Limb (tissue), 2 donors: ENCODE measurements at regions not wholly inside any gene's neighbourhood (a gene's known extent, or its start where the extent isn't known, plus 50 kb on each side); places are given as distances from the start of the nearest gene placed in this dataset.
A peak's percentile ranks its signal among the peaks of the same experiment; 100 is the strongest.

Experiments
- DNase-seq, 2 donors: peaks; one replicate each; pipeline ENCODE4 v3.0.0-alpha.2; 2016; ENCODE audit errors: extremely low spot score in 2 of 2

DNA sequence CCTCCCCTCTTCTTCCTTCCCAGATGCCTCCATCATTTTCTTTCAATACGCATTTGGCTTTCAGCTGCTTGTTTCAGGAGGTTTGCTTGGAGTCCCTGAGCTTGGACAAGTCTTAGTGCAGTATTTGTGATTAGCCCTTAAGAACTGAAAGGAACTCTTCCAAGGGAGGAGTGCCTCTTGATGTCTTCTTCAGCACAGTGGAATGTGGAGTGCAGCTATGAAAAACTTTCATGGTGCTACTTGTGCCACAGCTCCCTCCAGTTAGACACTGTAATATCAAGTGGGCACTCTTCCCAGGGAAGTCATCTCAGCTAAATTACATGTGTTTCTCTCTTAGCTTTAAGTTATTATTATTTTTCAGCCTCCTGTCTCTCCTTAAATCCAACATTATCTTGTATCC, 173.1 kb downstream of the NECTIN3 start:
- no peak for DNase-seq

DNA sequence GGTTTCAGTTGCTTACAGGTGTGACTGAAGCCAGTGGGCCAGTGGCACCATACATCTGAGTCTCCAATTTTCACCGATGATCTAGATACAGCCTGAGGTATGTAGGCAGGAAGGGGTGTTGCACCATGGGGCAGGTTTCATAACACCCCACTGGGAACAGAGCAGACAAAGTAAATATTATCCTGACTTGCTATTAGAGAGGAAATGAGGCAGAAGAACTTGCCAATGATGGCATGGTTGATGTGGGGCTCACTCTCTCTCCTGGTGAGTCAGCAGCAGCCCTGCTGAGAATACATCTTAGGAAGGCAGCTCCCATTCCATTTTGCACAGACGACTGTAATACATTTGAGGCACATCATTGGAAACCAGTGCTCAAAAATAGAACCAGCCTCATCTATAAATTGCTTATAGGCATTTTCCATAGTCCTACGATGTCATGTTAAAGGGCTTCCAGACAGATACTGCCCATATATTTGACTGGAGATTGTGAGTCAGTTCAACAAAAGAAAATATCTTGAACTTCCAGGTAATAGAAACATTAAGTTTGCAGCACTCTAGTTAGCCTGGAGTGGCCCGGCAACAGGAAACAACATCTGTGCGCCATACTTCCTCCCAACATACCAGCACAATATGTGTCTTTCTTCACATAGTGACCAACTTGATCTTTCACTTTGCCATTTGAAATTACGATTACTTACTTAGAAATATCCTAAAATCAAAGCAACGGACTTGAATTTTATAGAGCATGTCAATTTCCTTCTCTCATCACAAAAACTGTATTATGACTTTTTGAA, 175.5 kb downstream of the NECTIN3 start:
- DNase-seq = no peak

DNA sequence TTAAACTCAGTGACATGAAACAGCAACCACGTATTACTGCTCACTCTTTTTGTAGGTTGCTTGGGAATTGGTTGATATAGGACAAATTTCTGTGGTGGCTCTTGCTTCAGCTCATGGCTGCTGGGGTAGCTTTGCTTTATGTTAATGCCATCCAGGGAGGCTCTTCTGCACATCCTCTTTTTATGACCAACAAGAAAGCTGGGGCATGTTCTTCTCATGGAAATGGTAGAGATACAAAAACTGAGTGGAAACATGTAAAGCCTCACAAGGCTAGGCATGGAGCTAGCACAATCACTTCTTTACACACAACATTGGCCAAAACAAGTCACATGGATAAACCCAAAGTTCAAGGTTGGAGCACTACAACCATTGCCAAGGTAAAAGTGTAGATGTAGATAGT, 176.8 kb downstream of the NECTIN3 start:
- no peak for DNase-seq

DNA sequence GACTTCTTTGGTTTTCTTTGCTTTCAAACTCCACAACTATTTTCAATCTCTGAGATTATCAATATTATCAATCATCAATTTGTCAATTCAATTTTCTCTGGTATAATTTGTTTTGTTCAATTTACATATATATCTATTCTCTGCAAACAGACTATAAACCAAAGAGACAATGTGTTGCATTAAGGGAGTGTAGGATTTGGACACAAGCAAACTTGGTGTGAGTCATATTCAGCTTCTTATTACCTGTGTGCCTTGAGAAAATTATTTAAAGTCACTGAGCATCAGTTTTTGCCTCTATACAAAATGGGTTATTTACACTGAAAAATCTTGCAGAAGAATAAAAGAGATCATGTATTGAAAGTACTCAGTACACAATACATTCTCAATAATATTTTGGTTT, 177.8 kb downstream of the NECTIN3 start:
- no peak for DNase-seq

DNA sequence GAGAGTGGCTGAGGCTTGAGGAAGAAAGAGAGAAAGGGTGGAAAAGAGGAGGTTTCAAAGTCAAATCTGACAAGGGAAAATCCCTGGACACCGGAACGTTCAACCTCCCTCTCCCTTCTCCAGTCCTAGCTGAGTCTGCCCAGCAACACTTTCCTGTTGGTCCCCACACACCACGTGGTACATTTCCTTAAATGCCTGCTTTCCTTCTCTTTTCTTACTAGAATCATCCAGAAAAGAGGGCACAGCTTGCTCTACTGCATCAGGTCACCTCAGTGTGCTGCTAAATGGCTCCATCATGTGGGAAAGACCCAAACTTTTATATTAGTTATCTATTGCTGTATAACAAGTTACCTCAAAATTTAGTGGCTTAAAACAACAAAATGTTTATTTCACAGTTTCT, 181.2 kb downstream of the NECTIN3 start:
- no peak for DNase-seq

DNA sequence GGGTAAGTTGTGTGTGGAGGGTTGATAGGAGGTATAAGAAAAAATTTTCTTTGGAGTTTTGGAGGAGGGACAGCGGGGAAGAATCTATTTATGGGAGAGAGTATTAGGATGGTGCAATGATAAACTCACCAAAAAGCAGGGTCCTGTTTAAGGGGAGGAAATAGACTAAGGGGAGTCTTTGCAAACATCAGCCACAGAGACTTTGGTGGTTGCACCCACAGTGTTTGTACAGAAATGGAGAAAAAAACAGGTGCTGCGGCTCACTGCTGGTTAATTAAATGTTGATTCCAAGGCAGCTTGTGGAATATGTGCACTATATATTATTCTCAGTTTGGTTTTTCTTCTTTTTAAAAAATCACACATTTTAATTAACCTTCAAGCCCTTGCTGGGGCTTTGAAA, 182.1 kb downstream of the NECTIN3 start:
- DNase-seq = no peak

DNA sequence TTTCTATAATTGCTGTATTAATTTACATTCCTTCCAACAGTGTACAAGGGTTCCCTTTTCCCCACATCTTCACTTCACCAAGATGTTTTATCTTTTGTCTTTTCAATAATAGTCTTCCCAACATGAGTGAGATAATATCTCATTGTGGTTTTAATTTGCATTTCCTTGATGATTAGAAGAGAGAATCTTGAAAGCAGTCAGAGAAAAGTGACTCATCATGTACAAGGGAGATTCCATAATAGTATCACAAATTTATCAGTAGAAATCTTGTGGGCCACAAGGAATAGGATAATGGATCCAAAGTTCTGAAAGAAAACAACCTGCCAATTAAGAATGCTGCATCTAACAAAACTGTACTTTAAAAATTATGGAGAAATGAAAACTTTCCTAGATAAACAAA, 189.3 kb downstream of the NECTIN3 start:
- no peak for DNase-seq

DNA sequence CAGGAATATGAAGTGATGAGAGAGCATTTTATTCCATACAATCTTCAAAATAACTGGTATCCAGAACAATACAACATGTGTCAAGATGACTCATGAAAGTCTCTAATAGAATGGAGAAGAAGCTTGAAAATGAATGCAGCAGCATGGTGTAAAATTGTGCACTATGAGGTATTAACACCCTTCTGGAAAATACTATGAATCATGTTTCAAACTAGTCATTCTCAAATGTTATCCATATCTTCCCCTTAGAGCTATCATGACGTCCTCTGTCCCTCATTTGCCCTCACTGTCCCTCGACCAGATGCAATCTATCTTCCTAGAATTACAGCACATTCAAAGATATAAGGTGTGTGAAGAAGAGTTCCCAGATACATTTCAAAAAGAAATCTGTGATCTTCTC, 198.2 kb downstream of the NECTIN3 start:
- DNase-seq = no peak

DNA sequence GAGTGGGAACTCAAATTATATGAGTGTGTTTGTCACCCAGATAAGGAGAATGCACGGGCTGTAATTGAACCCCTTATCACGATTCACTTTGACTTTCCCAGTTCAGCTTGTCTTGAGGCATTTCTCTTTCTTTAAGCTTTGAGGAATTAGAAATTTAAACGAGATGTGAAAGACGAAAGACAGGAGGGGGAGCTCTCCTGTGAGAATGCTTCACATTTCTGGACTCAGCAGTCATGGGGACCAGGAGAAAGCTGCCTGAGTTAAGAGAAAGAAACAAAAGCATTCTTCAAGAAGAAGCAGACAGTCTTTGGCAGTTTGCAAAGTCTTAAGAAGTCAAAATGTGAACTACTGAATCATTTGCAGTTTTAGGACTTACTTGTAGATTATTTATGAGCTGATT, 205.6 kb downstream of the NECTIN3 start:
- no peak for DNase-seq

DNA sequence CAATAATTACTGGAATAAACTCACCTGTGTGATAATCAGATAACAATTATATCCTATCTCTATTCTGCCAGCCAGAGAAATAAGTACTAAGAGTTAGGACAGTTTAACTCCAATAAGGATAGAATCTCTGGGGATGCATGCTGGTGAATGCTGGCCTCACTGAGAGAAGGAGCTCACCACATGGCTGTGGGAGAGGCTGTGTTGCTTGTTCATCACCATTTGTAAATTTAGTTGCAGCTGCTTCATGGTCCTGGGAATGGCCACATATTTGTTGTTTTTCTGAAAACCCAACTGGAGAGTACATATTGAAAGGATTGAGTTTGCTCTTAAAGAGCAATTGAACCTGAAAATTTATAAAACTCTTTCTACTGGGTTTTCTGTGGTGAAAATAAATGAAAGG, 207.3 kb downstream of the NECTIN3 start:
- DNase-seq = no peak

DNA sequence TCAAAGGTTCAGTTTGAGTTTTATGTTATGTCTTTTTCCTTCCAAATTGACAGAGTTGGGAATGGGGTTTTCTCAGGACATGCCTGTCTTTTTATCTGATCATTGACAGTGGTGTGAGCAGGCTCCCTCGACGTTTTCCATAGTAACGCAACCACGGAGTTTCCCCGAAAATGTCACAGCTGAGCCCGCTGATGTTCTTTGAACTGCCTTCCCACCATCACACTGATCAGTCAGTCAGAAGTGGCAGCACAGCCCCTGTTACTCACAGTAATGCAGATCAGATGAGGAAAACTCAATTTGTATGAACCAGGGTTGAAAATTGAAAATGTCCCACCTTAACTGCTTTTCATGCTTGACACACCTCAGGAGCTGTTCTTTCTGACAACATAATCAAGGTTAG, 210.4 kb downstream of the NECTIN3 start:
- no peak for DNase-seq

DNA sequence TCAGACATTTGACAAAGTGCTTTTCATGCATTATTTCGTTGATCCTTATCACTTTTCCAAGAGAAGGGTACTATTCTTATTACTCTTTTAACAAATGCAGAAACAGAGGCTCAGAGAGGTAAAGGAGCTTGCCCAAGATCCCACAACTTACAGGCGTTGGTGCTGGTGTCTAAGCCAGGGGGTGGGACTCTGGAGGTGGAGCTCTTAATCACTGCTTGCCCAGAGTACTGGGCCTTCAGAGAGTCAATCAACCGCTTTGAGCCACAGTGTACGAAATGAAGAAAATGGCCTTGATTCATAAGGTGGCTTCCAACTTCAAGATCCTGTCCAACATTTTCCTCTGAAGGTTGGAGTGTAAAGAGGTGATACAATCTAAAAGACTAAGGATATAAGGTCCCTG, 211.5 kb downstream of the NECTIN3 start:
- no peak for DNase-seq

DNA sequence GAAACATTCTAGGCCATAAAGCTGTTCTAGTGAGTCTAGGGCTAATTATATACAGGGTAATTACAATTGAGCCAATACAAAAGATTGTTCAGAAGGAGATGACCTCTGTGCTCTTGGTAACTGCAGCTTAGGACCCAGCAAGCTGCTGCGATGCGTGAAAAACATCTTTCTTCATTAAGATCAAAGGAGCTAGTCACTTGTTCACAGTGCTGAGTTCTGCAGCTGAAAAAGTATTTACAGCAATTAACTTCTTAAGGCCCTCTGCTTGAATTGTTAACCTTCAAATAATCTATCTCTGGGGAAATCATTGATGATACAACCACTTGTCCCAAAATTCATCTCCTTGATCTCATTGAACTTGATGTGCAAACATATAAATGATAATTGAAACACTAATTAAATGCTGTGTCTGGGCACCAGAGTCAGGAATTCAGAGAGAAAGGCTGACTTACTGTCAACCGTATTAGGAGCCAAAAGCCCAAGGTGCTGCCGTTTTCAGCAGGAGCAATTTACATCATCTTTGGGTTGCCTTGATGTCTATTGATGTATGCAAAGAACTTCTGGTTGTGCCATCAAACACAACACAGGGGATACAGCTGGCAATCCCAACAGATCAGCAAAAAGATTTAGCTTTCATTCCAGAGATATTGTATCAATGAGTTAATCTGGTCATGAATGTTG, 213.0 kb downstream of the NECTIN3 start:
- no peak for DNase-seq

DNA sequence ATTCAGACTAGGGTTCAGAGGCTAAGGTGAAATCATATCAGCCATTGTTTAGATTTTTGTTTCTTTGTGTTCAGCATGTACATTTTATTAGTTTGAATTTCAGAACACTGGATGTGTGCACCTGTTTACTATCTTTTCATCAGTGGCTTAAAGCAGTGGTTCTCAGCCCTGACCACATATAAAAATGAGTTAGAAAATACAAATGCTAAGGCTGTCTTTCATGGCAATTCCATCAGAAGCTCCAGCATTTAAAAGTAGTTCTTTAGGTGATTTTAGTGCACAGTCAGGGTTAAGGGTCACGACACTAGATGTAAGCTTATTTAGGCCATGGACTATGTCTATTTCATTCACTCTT, 213.5 kb downstream of the NECTIN3 start:
- DNase-seq = no peak

DNA sequence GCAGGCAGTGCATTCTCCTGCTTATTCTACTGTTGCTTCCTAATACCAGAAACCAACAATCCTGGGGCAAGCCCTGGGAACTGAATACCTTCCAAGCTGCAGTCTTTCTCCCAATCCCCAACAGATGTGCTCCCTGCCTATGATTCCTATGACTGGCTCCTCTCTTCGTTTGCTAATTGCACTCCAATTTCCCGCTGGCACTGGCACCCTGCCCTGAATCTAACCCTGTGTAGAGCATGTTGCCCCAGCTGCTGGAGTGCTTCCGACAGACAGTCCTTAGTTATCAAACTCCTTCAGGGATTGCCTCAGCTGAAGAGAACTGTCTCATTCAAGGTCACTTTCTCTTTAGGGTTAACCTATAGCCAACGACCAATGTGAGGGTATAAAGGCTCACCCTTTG, 214.1 kb downstream of the NECTIN3 start:
- peak; percentile 25 to 46 for DNase-seq

DNA sequence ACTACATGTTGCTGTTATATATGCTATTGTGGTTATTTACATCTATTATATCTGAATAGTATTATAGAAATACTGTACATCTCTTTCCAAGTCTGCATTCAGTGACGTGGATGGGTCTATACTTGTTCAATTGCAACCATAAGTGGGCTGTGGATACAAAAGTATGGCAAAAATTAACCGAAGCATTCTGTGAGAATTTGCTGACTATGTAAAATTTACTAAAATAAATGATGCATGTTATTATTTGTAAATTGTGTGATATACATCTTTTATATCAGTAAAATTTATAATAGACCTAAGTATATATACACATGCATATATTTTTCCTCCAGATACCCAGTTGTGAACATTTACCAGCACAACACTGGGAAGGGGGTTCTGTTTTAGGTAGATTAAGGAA, 215.1 kb downstream of the NECTIN3 start:
- DNase-seq = no peak

DNA sequence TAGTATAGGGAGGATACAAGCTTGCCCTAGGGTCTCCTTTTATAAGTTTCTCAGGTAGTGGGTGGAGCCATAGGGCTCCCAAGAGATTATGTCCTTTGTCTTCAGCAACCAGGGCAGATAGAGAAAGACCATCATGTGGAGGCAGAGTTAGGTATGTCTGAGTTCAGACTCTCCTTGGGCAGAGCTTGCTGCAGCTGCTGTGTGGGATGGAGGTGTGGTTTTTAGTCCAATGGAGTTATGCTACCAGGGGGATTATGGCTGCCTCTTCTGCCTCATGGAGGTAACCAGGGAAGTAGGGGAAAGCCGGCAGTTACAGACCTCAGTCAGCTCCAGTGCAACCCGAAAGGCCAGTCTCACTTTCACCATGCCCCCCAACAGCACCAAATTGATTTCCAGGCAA, 220.5 kb downstream of the NECTIN3 start:
- DNase-seq = no peak

DNA sequence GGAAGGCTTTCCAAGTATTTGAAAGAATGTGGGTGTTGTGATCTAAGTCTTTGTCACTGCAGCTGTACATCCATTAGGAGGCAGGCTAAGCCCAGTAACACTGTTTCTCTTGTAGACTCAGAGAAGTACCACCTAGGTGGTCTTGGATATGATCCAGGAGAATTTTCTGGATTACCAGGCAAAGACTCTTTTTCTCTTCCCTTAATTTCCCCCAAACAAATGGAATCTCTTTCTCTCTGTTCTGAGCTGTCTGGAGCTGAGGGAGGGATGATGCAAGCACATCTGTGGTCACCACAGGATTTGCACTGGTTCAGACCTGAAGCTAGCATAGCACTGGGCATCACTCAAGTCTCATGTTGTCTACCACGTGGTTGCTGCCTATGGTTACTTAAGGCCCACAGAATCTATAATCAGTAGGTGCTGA, 227.6 kb downstream of the NECTIN3 start:
- no peak for DNase-seq

DNA sequence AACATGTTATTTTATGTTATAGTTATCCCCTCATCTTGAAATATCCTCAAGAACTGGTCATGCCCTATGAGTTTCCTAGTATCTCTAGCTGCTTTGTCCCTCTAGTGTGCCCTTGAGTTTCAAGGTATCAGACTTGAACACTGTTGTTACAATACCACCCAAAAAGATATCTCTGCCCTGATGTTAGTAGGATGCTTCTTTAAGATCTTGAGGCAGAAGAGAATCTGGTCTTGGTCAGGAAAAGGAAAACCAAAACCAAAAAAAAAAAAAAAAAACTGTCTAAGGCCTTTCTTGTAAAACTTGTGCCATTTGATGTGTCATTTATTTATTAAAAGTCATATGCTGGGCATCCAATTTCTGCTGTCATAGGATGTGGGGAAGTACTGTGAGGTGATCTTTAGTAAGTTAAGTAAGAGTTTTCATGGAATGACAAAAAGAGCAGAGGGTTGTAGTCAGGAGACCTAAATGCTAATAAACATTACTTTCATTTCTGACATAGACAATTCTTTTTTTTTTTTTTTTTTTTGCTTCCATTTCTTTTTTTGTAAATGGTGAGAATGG, 229.7 kb downstream of the NECTIN3 start:
- no peak for DNase-seq

DNA sequence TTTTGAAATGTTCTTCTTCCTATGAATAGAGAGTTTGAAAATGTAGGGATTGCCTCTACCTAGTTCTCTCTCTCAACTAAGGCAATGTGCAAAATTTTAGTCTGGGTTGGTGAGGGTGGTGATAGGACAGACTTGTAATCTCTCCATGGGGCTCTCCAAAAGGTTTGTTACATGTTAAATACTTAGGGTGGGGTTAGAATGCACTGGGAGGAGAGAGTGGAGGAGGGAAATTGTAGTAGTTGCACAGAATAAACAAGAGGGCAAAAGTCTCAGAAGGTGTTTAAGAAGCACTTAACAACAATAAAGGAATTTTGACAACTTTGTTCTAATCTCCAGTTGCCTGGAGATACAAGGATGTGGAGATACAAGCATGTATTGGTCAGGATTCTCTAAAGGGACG, 230.4 kb downstream of the NECTIN3 start:
- no peak for DNase-seq

DNA sequence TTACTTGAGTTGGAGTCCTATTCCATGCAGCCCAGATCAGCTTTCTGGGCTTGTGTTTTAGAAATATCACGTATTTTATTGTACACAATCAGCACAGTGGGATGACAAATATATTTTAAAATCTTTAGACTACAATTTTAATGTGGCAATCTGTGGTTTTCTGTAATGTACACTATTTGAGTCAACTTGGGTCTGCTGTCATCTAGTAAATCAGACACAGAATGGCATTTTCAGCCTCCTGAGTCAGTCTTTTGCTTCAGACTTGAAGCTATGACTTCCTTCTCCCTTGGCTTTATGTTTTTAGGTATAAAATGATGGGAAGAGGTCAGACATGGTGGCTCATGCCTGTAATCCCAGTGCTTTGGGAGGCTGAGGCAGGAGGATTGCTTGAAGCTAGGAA, 232.1 kb downstream of the NECTIN3 start:
- DNase-seq = no peak

DNA sequence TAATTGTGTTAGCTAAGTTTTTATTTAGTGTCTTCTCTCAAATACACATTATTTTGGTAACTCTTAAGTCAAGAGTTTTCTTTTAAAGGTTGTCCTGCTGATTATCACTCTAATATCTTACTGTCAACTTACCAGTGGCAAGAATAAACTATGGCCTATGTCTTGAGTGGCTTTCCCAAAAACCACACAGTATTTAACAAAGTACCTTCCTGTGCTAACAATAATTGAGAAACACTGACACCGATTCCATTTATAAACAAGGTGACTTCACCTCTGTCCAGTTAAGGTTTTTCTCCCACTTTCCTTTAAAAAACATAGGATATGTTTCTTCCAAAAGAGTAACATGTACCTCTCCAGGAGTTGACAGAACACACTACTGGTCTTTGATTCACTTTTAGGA, 234.3 kb upstream of the CD96 start:
- DNase-seq = no peak

DNA sequence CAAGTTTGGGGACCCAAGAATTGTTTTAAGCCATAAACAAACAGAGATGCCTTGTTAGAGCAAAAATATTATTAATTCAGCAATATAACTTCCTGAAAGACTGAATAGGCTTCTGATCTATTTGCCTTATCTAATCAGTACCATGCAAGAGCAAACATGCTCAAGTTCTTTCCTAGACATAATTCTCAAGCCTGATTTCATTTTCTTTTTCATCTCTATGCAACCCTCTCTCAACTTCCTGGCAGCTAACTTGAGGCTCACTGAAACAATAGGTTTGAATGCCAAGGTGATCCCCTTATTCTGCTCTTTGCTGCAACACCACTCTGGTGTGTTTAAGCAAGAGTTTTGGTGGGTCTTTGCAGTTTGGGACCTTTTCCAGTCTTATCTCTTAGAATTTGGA, 230.9 kb upstream of the CD96 start:
- no peak for DNase-seq
